ENCODE measurements at regions not wholly inside any gene's neighbourhood (a gene's known extent, or its start where the extent isn't known, plus 50 kb on each side); places are given as distances from the start of the nearest gene placed in this dataset.

GRCh38 chr3:195012100-195012499, 258.9 kb downstream of the XXYLT1 start:
- no peak for DNase-seq (ENCODE audit: low read depth in 2 of 2)

DNA sequence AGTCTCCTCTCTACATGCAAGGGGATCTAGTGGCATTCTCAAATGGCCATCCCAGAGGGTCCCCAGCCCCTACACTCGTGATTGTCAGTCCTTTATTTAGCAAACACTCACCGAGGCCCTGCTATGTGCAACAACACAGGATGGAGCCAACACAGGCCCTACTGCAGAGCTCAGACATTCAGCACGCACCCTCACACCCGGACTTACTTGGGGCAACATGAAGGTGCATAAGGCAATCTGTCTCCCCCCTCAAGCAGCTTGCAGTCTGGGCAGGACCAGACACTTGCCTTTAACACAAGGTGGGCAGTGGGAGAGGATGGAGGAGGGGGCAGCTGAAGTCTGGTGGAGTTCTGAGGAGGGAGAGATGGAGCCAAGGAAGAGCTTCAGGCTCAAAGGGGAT, 258.4 kb downstream of the XXYLT1 start:
- no peak for DNase-seq (ENCODE audit: low read depth in 2 of 2)

- no peak for DNase-seq (ENCODE audit: low read depth in 2 of 2)
These were observed 257.3 kb downstream of the XXYLT1 start for GRCh38 chr3:195013411-195014361.

DNA sequence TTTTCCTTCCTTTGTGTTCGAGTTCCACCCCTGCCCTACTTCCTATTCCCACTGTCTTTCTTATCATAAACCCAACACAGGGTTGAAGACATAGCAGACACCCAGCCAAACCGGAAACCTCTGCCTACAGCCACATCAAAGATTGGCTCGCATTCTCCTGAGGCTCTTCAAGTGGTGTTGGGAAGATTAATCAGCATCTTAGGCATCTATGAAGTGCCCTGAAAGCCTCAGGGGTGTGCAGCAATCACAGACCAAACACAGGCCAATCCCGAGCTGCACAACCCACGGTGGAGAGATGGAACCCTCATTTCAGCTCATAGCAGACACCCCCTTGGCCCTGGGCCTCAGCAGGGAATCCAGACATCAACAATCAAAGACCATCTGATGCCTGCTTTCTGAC, 255.9 kb downstream of the XXYLT1 start:
- DNase-seq (ENCODE audit: low read depth in 2 of 2) = no peak

- DNase-seq (ENCODE audit: low read depth in 2 of 2) = no peak
These were observed 253.8 kb downstream of the XXYLT1 start for GRCh38 chr3:195017151-195017550.
